Sigmoid colon (tissue), 3 donors: ENCODE measurements at regions not wholly inside any gene's neighbourhood (a gene's known extent, or its start where the extent isn't known, plus 50 kb on each side); places are given as distances from the start of the nearest gene placed in this dataset.

ENCODE experiments used
- POLR2A ChIP-seq, 2 donors: fragments of 450-650 bp; IDR thresholded peaks; one replicate each; pipeline ENCODE4 v1.6.1; 2016; ENCODE audit warnings: antibody characterized with exemption in 2 of 2, mild to moderate bottlenecking in 2 of 2, moderate library complexity in 2 of 2
- TF ChIP-seq, protein P1 (sequence below), 4 experiments: fragments of 450-650 bp in 3 of 4; fragments of 200-600 bp in 1 of 4; IDR thresholded peaks; one replicate each; pipeline ENCODE4 v1.5.1; 2016 to 2019; ENCODE audit warnings: antibody characterized with exemption in 4 of 4, mild to moderate bottlenecking in 3 of 4, moderate library complexity in 2 of 4

DNA sequence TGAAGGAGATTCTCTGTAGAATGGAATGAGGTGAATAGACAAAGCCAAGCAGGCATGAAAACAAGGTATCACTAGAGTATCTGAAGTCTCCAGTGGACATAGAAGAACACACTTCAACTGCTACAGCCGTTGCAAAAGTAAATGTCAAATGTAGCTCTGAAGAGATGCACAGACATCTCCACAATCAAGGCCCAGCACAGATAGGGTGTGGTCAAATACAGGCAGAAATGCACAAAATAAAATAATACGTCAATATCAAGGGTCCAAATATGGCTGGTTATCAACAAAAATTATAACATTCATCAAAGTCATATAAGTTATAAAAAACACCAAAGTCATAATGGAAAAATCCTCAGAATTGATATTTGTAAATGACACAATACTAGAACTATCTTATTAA lies 1107.3 kb downstream of the TMEM121 start:
- TF ChIP-seq POLR2A (IDR thresholded peaks at IDR 0.05) = no peak
- TF ChIP-seq, protein P1, sequence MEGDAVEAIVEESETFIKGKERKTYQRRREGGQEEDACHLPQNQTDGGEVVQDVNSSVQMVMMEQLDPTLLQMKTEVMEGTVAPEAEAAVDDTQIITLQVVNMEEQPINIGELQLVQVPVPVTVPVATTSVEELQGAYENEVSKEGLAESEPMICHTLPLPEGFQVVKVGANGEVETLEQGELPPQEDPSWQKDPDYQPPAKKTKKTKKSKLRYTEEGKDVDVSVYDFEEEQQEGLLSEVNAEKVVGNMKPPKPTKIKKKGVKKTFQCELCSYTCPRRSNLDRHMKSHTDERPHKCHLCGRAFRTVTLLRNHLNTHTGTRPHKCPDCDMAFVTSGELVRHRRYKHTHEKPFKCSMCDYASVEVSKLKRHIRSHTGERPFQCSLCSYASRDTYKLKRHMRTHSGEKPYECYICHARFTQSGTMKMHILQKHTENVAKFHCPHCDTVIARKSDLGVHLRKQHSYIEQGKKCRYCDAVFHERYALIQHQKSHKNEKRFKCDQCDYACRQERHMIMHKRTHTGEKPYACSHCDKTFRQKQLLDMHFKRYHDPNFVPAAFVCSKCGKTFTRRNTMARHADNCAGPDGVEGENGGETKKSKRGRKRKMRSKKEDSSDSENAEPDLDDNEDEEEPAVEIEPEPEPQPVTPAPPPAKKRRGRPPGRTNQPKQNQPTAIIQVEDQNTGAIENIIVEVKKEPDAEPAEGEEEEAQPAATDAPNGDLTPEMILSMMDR (IDR thresholded peaks at IDR 0.05) = no peak
